Hematopoietic multipotent progenitor cell treated with erythropoietin and hydrocortisone succinate and interleukin-3 and kit ligand, for 4 days (in vitro differentiated cells): ENCODE measurements at regions not wholly inside any gene's neighbourhood (a gene's known extent, or its start where the extent isn't known, plus 50 kb on each side); places are given as distances from the start of the nearest gene placed in this dataset.

Experiments
- DNase-seq: peaks from one replicate; pipeline ENCODE4 v3.0.0-alpha.2; 2015

DNA sequence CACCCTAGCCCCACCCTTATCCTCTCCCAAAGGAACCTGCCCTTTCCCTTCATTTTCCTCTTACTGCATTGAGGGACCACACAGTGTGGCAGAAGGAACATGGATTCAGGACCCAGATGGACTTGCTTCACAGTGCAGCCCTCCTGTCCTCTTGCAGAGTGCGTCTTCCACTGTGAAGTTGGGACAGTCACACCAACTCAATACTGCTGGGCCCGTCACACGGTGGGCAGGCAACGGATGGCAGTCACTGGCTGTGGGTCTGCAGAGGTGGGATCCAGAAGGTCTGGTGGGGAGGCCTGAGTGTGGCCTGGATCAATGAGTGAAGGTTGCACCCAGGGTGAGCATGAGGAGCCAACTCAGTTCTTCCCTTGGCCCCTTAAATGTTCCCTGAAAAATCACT lies 129.9 kb upstream of the B3GAT1 start:
- no peak for DNase-seq

DNA sequence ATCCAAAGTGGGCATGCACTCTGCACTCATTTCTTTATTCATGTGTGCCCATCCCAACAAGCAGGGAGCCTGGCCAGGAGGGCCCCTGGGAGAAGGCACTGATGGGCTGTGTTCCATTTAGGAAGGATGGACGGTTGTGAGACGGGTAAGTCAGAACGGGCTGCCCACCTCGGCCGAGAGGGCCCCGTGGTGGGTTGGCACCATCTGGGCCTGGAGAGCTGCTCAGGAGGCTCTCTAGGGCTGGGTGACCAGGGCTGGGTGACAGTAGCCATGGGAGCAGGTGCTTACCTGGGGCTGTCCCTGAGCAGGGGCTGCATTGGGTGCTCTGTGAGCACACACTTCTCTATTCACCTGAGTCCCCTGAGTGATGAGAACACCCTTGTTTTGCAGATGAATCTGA lies 129.3 kb upstream of the B3GAT1 start:
- DNase-seq = no peak

DNA sequence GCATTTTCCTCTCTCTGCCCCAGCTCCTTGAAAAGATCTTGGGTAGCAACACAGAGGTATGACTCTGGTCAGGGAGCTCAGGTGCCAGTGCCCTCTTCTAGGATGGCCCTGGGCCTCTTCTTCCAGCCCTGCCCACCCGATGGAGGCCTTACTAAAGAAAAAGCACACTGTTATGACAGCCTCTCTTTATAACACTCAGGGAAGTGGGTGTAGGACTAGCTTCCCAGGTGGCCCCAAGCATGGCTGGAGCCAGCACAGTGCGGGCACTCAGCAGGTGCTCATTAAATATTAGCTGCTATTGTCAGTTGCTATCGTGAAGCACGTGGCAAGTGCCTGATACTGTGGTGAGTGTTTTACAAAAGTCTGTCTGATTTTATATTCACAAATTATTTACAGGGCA lies 127.2 kb upstream of the B3GAT1 start:
- DNase-seq = no peak

DNA sequence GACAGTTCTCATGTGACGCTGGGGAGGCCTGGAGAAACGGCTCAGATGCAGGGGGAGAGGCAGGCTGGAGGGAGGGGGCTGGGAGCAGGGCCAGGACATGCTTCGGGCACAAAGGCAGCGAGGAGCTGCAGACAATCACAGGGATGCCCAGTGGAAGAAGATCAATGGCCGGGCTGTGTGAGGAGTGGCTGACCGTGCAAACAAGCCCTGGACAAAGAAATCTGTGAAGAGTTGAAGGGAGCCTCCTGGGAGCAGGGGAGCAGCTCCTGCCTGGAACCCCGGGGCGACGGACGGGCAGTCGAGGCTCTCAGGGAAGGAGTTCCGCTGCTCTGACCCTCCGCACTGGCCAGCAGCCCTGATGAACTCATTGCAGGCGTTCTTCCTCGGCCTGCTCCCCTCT lies 126.7 kb upstream of the B3GAT1 start:
- DNase-seq = no peak

DNA sequence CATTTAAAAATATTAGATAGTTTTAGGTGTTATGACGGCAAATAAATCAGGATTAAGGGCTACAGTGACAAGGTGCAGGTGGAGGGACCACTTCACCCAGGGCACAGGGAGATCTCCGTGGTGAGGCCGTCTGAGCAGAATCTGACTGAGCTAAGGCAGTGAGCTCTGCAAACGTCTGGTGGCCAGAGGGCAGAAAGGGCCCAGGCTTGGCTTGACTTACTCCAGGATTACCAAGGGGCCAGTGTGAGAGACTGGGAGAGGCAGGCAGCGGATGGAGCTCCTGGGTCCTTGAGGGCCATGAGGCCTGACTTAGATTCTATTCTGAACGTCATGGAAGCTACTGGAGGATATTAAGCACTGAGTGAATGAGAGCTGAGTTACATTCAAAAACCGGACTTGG lies 125.9 kb upstream of the B3GAT1 start:
- DNase-seq = no peak

DNA sequence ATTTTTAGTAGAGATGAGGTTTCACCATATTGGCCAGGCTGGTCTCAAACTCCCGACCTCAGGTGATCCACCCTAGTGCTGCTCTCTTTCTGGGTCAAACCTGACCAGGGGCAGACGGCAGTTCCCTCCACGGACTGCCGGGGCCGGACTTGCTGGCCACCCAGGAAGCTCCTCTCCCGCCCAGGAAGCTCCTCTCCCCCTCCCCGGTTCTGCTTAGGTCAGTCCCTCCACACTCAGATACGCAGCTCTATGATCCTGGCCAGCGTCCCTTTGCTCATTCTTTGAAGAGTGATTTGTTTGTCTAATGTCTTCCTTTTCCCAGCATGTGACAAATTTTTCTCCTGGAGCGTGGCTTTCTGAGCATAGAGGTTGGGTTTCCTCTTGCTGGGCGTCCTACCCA lies 125.3 kb upstream of the B3GAT1 start:
- DNase-seq = no peak

DNA sequence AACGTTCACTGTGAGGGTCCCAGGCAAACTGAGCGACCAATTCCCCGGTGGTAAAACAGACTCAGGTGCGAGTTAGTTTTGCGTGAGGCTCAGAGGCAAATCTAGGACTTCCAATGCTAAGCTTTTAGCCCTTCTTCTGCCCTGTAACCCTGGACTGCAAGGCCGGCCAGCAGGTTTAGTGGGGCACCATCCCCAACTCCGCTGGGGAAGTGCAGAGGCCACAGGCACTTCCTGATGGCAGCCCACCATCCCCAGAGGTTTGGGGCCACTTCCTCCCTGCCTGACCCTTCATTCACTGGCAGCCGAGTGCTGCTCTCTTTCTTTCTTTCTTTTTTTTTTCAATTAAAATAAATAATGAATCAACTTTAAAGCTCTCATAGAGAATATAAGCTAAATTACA lies 124.6 kb upstream of the B3GAT1 start:
- peak; percentile 9 for DNase-seq

DNA sequence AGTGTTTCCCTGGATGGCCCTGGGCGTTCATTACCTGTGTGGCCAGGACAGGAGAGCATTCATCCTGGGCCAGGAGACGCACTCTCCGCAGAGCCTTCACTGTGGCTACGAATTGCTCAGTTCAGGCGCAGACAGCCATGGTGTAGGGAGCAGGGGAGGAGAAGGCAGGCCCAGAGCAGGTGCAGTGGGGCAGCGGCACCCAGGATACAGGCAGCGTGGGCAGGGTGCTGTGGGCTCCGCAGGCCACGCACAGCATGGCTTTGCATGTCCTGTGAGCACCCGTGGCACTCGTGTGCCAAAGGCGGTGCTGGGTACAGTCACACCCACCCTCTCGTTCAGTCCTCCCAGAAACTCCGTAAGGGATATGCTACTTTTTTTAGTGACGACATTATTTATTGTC lies 124.2 kb upstream of the B3GAT1 start:
- no peak for DNase-seq

DNA sequence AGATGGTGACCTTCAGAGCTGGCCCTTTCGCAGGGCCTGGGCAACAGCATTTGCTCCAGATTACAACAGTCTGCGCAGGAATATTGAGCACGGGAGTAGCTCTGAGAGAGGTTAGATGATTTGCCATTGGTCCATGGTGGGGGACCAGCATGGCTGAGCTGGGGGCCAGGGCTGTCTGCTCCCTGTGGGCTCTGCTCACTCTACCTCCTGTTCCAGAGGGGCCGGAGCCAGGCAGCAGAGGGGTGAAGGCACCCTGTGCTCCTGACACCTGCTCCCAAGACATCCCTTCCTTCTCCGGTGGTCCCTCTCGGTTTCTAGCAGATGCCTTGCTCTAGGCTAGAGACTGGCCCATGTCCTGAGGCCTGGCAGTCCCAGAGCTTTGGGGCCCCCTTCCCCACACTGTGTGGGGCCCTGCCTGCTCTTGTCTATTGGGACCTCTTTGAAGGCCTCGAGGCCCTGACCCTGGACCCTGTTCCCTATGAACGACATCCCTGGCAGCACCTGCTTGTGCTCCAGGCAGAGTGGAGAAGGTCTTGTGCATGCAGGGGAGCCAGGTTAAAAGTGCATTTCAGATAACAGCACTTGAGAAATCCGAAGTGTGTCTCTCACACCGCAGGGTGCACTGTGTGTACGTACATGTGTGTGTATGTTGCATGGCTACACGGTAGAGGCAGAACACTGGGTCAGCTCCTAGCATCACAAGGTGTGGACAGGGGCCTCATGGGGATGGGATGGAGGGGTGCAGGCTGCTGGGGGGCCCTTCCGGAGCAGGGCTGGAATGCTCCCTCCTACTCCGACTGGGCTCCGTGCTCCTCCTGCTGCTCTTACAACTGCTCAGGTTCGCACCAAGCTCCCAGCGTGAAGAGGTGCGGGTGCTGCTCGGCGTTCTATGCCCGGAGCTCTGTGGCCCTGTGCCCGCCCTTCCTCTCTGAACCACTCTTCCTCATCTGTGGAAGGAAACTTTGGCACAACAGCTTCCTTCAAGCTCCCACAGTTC lies 123.3 kb upstream of the B3GAT1 start:
- DNase-seq = no peak

DNA sequence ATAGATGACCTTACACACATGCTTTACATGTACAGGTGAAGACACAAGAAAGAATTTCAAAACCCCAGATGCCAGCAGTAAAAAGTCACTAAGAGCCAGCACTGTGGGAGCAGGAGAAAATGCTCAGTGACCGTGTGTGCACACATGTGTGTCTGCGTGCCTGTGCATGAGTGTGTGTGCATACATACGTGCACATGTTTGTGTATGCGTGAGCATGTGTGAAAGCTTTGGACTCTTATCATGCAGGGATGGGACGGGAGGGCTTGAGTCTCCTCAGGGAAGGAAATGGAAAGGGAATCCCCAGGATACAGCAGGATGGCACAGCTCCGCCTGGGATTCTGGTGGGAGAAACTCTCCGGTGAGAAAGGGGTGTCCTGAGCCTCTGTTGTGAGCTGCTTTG lies 121.5 kb upstream of the B3GAT1 start:
- no peak for DNase-seq

DNA sequence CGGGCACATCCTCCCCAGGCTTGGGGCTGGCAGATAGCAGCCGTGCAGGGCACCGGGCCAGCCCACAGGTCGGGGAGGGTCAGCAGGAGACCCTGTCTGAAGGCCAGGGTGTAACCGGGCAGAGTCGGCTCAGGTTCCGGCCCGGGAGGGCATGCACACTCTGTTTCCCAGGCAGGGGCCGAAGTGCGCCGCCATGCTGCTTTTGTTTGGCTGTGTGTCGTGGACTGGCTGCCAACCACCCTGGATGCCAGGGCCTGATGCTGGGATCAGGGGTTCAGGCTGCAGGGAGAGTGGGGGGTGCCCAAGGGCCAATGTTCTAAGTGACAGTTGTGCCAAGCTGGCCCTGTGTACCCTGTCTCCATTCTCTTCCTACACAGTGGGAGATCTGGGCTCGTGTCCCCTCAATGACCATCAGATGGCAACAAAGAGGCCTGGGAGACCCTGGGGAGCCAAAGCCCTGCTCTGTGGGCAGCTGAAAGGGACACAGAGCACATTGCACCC lies 120.9 kb upstream of the B3GAT1 start:
- no peak for DNase-seq

DNA sequence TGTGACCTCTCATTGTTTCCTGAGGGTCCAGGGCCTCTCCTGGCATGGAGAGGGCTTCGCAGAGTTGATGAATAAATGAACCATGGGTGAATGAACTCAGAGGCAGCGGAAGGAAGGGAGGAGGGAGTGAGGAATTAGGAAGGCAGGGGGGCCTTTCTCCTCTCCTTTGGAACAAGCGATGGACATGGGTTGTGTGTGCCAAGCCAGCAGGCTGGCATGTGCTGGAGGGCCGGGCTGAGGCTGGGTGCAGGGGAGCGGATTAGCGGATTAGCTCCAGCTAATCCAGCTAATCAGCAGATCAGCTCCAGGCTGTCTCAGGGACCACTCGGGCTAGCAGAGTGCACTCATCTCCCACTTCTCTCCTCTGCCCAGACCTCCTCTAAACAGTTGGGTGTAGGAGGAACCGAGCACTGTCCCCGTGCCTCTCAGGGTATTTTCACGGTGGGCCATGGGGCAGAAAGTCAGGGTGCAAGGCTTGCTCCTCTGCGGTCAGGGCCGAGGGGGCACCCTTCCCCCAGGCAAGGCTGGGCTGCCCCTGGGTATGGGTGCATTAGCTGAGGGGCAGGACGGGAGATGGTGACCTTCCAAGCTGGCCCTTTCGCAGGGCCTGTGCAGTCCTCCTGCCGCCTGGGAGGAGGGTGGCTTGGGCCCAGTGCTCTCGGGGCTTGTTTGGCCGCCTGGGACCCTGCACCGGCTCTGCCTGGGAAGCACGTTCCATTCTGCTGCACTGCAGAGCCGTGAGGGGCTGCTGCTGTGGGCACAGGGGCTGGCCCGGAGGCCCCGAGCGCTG lies 120.3 kb upstream of the B3GAT1 start:
- DNase-seq = no peak

DNA sequence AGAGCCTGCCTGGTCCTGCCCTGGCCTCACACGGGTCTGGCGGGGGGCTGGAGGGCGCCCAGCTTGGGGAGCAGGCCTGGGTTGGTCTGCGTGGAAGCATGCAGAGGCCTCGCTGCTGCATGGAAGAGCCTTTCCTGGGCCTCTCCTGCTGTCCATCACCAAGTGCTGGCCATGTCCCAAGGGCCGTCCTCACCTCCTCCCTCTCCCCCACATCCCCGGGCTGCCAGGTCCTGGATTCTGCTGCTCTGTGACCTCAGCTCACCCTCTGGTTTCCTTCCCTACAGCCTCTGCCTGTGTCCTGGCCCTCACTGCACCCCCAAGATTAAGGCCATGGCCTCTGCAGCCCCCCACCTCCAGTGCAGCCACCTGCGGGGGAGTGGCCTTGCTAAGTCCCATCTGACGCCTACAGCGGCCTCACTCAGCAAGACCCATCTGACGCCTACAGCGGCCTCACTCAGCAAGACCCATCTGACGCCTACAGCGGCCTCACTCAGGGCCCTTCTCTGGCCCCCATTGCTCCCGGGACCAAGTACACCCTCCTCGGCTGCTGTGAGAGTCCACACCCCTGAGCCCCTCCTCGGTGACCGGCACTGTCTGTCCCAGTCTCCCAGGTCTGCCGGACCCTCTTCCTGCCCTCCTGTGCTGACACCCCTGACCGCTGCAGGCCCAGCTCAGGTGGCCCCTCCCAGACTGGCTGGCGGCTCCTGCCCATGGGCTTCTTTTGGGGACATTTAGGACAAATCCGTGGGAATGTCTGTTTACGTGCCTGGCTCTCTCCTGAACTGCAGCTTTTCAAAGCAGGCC lies 119.5 kb upstream of the B3GAT1 start:
- no peak for DNase-seq

DNA sequence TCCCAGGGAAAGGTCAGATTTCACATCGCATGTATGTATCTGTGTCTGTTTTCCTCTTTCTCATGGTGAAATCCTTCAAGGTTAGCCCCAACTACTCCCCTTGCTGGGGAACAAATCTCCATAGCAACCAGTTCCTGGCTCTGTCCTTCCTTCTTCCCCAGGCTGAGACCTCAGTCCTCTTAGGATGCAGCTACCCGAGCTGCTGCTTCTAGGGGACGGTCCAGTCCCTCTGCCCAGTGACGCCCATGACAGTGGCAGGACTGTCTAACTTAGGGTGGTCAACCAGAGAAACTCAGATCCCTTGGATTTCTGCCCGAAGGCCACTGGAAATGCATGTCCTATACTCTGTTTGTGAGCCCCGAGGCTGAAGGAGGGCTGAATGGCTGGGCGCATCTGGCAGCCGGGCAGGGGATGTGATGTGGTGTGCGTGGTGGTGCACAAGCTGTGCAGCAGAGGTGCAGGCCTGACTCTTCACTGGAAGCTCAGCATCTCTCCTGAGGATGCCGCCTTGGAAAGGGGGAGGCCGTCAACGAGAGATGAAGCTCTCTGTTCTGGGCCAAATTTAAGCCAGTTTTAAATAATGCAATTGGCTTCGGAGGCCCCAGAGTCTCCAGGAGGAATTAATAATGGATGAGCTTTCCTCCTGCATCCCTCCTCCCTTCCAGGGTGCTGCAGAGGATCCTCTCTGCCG lies 118.7 kb upstream of the B3GAT1 start:
- no peak for DNase-seq

DNA sequence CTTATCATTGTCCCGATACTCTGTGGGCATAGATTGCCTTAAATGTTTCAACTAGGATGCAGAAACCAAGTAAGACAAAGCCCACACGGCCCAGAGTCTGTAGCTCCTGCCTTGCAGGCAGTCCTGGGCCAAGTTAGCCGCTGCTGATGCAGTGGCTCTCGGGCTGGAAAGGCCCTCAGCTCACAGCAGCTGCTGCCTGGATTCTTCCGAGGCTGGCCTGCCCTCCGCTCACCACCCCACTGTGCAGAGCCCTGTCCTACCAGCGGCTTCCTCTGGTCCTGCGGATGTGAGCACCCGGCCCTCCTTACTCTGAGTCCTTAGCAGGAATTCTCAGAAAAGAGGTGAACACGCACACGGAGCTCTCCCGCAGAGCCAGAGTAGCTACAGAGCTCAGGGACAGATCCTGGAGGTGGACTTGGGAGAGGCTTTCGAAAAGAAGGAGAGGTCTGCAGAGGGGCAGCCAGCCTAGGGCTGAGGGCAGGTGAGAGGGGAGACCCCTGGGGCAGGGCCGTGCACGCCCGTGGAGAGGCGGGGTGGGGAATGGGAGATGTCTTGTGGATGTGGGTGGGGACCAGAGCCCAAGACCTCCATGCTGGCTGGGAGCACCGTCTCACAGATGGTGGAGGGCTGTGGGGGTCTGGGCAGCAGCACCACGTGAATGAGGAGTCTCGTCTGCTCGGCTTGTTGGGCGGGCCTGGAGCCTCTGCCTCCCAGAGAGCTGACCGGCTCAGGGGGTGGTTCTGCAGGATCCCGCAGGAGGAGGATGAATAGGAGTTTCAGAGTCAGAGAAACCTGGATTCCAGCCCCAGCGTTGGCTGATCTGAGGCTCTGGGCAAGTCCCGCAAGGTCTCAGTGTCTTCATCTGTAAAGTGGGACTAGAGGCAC lies 117.4 kb upstream of the B3GAT1 start:
- no peak for DNase-seq

DNA sequence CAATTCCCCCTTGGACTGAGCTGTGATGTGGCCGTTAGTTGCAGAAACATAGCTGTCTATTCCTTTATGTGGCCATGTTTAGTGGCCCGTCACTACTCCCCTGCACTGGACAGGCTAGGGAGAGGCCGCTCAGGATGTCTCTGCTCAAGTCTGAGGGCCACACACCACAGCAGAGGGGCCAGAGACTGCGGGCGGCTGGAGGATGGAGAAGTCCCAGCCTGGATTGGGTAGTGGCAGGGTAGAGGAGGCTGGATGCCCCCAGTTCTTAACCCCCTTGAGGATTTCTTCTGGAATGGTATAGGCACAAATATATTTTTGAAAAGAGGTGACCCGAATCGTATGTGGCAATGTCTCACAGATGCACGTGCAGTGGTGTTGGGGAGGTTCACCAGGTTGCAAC lies 116.4 kb upstream of the B3GAT1 start:
- no peak for DNase-seq

DNA sequence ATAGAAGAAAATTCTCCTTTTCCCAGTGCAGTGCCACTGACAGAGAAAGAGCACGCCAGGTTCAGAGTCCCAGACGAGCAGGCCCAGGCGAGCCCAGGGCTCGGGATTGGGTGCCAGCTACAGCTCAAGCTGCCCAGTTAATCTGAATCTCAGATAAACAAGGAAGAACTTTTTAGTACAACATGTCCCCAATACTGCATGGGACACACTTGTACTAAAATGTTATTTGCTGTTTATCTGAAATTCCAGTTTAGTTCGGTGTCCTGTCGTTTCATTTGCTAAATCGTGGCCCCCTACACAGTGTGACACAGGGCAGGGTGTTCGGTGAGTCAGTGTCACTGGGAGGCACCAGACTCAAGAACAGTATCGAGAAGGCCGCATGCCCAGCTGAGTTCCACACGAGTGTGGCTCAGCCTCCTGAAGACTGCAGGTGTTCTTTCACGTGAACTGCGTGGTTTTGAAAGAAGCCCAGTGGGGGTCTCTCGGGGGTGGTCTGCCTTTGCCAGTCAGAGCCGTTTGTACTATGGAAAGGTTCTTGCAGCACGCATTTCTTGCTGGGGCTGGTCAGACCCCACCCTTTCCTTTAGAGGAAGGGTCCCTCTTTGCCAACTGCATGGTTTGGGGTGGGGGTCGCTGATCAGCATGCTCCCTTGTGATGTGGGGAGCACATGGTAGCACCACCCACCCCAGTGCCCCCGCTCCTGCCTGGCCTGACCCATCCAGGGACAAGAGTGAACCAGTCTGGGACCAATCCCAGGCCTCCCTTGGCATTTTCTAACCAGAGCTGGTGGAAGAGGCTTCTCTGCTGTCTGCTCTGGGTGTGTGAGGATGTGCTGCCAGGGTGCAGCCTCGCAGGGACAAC lies 115.6 kb upstream of the B3GAT1 start:
- no peak for DNase-seq

DNA sequence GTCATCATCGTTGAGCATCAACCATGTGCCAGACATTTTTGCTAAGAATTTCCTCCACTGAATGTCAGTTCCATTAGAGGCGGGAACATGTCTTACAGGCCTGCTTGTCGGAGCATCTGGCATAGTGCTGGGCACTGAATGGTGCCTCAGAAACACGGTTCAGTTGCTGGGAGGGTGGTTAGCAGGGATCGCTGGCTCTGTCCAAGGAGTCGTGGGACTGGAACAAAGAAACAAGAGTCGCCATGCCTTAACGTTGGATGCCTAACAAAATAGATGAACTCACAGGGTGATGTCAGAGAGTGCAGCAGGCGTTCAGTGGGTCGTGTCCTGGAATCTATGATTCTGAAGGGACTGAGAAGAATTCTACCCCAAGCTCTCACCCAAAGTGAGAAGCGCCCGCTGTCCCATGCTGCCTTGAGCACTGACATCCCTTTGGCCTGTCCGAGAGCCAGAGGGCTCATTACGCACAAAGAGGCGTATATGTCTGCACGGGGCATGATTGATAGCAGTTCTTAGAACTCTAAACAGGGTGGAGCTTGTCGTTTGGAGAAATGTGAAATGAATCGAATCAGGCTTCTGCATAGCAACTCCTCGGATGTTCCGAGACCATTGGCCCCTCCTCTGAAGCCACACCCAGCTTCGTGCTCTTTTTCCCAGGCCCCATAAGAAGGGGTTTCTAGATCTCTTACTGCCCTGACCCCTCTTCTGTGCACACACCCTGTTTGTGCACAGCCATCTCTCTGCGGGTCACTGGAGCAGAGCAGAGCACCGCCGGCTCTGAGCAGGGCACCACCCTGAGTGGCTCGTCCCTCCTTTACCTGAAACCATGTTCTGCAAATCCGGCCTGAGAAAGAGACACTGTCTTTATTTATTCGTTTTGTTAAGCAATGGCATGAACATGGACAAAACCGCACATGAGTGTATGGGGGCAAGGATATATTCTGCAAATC lies 113.1 kb upstream of the B3GAT1 start:
- no peak for DNase-seq

DNA sequence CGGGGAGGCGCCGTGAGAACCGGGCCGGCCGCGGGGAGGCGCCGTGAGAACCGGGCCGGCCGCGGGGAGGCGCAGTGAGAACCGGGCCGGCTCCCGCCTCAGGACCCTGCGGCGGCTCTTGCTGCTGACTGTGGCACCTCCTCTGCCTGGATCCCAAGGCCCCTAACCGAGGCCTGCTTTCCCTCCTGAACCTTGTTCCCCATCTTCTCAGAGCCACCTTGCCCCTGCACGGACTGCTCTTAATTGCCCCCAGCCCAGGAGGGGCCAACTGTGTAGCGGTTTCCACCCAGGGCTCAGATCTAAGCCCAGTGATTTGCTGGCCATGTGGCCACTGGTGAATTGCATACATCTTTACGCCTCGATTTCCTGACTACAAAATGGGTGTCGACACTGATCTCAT lies 112.2 kb upstream of the B3GAT1 start:
- DNase-seq = no peak
